Kidney glomerular epithelial cell (primary cell): ENCODE measurements at regions not wholly inside any gene's neighbourhood (a gene's known extent, or its start where the extent isn't known, plus 50 kb on each side); places are given as distances from the start of the nearest gene placed in this dataset.

Experiments
- DNase-seq: peaks from one replicate; lab custom pipeline; 2025; lab: John Stamatoyannopoulos, UW

GRCh38 chr15:81595752-81596151, 221.7 kb upstream of the TMC3 start:
- no peak for DNase-seq

GRCh38 chr15:81589671-81590070, 215.7 kb upstream of the TMC3 start:
- DNase-seq, result no peak

GRCh38 chr15:81575436-81576123, 201.6 kb upstream of the TMC3 start:
- no peak for DNase-seq

GRCh38 chr15:81573098-81573746, 199.2 kb upstream of the TMC3 start:
- DNase-seq, result no peak

- no peak for DNase-seq
Measured at GRCh38 chr15:81572190-81572589, 198.2 kb upstream of the TMC3 start.

- DNase-seq, result no peak
Measured at GRCh38 chr15:81569286-81570080, 195.5 kb upstream of the TMC3 start.

- no peak for DNase-seq
Measured at GRCh38 chr15:81567924-81568323, 193.9 kb upstream of the TMC3 start.

- DNase-seq, result no peak
Measured at GRCh38 chr15:81562986-81563385, 189.0 kb upstream of the TMC3 start.

- no peak for DNase-seq
Measured at GRCh38 chr15:81560405-81560804, 186.4 kb upstream of the TMC3 start.

- DNase-seq, result no peak
Measured at GRCh38 chr15:81558056-81558455, 184.0 kb upstream of the TMC3 start.

GRCh38 chr15:81555346-81555745, 181.3 kb upstream of the TMC3 start:
- DNase-seq, result no peak

GRCh38 chr15:81548365-81549130, 174.5 kb upstream of the TMC3 start:
- no peak for DNase-seq

- no peak for DNase-seq
Measured at GRCh38 chr15:81547521-81548132, 173.6 kb upstream of the TMC3 start.

- DNase-seq, result no peak
Measured at GRCh38 chr15:81544385-81544784, 170.4 kb upstream of the TMC3 start.

GRCh38 chr15:81540909-81541308, 166.9 kb upstream of the TMC3 start:
- DNase-seq, result no peak

GRCh38 chr15:81536356-81536755, 162.3 kb upstream of the TMC3 start:
- DNase-seq, result no peak

GRCh38 chr15:81534124-81534523, 160.1 kb upstream of the TMC3 start:
- DNase-seq, result no peak

GRCh38 chr15:81532001-81532400, 158.0 kb upstream of the TMC3 start:
- no peak for DNase-seq

GRCh38 chr15:81531109-81531592, 157.1 kb upstream of the TMC3 start:
- no peak for DNase-seq

GRCh38 chr15:81530271-81530691, 156.3 kb upstream of the TMC3 start:
- no peak for DNase-seq

- no peak for DNase-seq
Measured at GRCh38 chr15:81529481-81529880, 155.5 kb upstream of the TMC3 start.

GRCh38 chr15:81526029-81526428, 152.0 kb upstream of the TMC3 start:
- DNase-seq, result no peak
